HG03159 (cell line): ENCODE measurements at regions not wholly inside any gene's neighbourhood (a gene's known extent, or its start where the extent isn't known, plus 50 kb on each side); places are given as distances from the start of the nearest gene placed in this dataset.
"Not testable (repeated sequence)": the region's sequence is repeated elsewhere in the genome, so short reads cannot be mapped to it uniquely, and the experiment has no call there.

Source experiments
- ATAC-seq: cut with Tn5 transposase; IDR thresholded peaks from one replicate; pipeline ENCODE4 v1.9.1; 2021; ENCODE audit warnings: mild to moderate bottlenecking, moderate library complexity; ENCODE audit not compliant: unreplicated experiment

GRCh38 chr2:43149482-43150107 is 76.8 kb downstream of the ZFP36L2 start:
- ATAC-seq, result no peak

GRCh38 chr2:43146083-43146482 is 80.3 kb downstream of the ZFP36L2 start:
- no peak for ATAC-seq

GRCh38 chr2:43144263-43144662 is 82.1 kb downstream of the ZFP36L2 start:
- no peak for ATAC-seq

GRCh38 chr2:43143756-43144155 is 82.7 kb downstream of the ZFP36L2 start:
- ATAC-seq, result no peak

- ATAC-seq, result no peak
Measured at GRCh38 chr2:43142921-43143438, 83.4 kb downstream of the ZFP36L2 start.

GRCh38 chr2:43141636-43142151 is 84.7 kb downstream of the ZFP36L2 start:
- not testable (repeated sequence) for ATAC-seq

- ATAC-seq, result no peak
Measured at GRCh38 chr2:43139996-43140621, 86.3 kb downstream of the ZFP36L2 start.

GRCh38 chr2:43139501-43139900 is 86.9 kb downstream of the ZFP36L2 start:
- no peak for ATAC-seq

GRCh38 chr2:43138441-43138840 is 88.0 kb downstream of the ZFP36L2 start:
- no peak for ATAC-seq

GRCh38 chr2:43136876-43137275 is 89.5 kb downstream of the ZFP36L2 start:
- ATAC-seq, result no peak

- ATAC-seq, result no peak
Measured at GRCh38 chr2:43136011-43136799, 90.2 kb downstream of the ZFP36L2 start.

GRCh38 chr2:43135583-43135982 is 90.8 kb downstream of the ZFP36L2 start:
- no peak for ATAC-seq

- no peak for ATAC-seq
Measured at GRCh38 chr2:43134571-43134889, 91.9 kb downstream of the ZFP36L2 start.

- no peak for ATAC-seq
Measured at GRCh38 chr2:43133708-43134570, 92.5 kb downstream of the ZFP36L2 start.

GRCh38 chr2:43133336-43133707 is 93.1 kb downstream of the ZFP36L2 start:
- no peak for ATAC-seq

GRCh38 chr2:43132683-43133301 is 93.6 kb downstream of the ZFP36L2 start:
- no peak for ATAC-seq

GRCh38 chr2:43131890-43132682 is 94.3 kb downstream of the ZFP36L2 start:
- no peak for ATAC-seq

GRCh38 chr2:43131051-43131889 is 95.1 kb downstream of the ZFP36L2 start:
- peak; percentile 39 for ATAC-seq

- ATAC-seq, result no peak
Measured at GRCh38 chr2:43130548-43130875, 95.9 kb downstream of the ZFP36L2 start.
